Stimulated activated effector memory CD8-positive, alpha-beta T cell treated with anti-CD3 and anti-CD28 coated beads, Interleukin-12 subunit alpha, Interleukin-12 subunit beta, amount 100 ng/mL, for 72 hours (primary cell): ENCODE measurements at regions not wholly inside any gene's neighbourhood (a gene's known extent, or its start where the extent isn't known, plus 50 kb on each side); places are given as distances from the start of the nearest gene placed in this dataset.
"Not testable (repeated sequence)": the region's sequence is repeated elsewhere in the genome, so short reads cannot be mapped to it uniquely, and the experiment has no call there.

ENCODE experiments used
- ATAC-seq: fragments of 150-1000 bp; cut with Tn5 transposase; 2 replicates; pipeline ENCODE4 v1.10.0; 2021
- DNase-seq, 2 donors: peaks; one replicate each; pipeline ENCODE4 v3.0.0; 2021 to 2022; ENCODE audit warnings: low spot score in 2 of 2
- H3K27ac Mint-ChIP-seq: one replicate; pipeline ENCODE4 v1.8.0; 2022; ENCODE audit warnings: mild to moderate bottlenecking, mixed read lengths
- H3K36me3 Mint-ChIP-seq: one replicate; pipeline ENCODE4 v1.8.0; 2022; ENCODE audit warnings: mild to moderate bottlenecking, mixed read lengths
- H3K4me1 Mint-ChIP-seq: one replicate; pipeline ENCODE4 v1.8.0; 2022; ENCODE audit warnings: mixed read lengths
- H3K4me3 Mint-ChIP-seq: one replicate; pipeline ENCODE4 v1.8.0; 2022; ENCODE audit warnings: mild to moderate bottlenecking, mixed read lengths
- H3K9me3 Mint-ChIP-seq: one replicate; pipeline ENCODE4 v1.8.0; 2022; ENCODE audit warnings: mixed read lengths

DNA sequence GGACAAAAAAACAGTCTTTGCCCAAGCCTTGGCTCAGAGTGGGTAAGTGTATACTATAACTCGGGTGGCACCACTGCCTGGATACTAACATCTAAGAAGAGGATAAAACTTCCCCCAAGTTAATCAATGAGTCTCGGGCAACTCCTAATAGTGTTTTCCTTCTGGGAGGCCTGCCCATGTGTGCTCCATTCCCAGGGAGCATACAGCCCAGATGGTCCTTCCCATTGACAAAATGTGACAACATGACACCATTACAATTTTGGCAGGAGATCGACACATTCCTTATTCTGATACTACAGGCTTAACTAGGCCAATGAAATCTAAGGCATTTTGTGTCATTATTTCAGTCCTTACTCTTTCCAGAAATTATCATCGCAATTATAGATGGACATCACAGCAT, 52.7 kb upstream of the CRIM1 start:
- DNase-seq, result no peak
- Mint-ChIP-seq H3K27ac (no peak overlapping the region), H3K4me1 (peaks cover 6% of the 10 kb centered on the region), H3K36me3 (no peaks in the 10 kb centered on the region), H3K4me3 (no peak overlapping the region), H3K9me3 (no peaks in the 10 kb centered on the region)
- ATAC-seq, result no peak

DNA sequence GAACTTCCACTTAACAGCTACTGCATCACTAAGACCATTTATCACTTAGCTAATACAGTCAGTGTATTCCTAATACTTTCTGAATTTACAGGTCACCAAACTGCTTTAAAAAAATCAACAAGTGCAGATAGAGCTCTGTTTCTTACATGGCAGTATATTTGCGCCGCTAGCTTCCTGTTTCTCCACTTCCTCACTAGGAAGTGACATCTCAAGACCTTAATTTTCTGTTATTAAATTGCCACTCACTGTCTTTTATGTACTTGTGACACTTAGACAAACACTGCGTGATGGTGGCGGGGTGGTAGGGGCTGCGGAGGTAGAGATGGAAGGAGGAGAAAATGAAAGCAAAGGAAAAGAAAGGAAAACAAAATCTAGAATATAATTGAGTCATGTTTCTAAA, 53.7 kb upstream of the CRIM1 start:
- Mint-ChIP-seq H3K27ac (no peak overlapping the region), H3K4me1 (peaks cover 6% of the 10 kb centered on the region), H3K9me3 (no peaks in the 10 kb centered on the region), H3K36me3 (no peaks in the 10 kb centered on the region), H3K4me3 (no peak overlapping the region)
- DNase-seq, result no peak
- no peak for ATAC-seq

DNA sequence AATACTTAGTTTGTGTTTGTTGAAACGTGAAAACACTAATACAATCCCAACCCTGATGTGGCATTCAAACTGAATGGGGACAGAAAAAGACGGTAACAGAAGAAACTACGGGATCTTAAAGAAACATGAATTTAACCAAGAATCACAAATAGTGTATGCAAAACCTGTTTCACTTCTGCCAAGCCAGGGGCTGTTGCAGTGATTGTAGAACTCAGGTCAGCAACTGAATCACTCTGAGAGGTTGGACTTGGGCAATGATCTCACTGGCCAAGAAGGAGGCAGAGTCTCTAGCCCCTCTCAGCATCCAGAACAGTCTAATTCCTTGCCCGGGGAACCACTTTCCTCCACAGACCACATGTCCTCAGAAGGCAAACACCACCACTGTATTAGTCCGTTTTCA, 54.9 kb upstream of the CRIM1 start:
- no peak for ATAC-seq
- no peaks in the 10 kb centered on the region for H3K9me3 Mint-ChIP-seq
- H3K4me3 Mint-ChIP-seq, result no peak overlapping the region
- H3K27ac Mint-ChIP-seq, result no peak overlapping the region
- peaks cover 12% of the 10 kb centered on the region for H3K4me1 Mint-ChIP-seq
- H3K36me3 Mint-ChIP-seq, result no peaks in the 10 kb centered on the region
- DNase-seq, result no peak

DNA sequence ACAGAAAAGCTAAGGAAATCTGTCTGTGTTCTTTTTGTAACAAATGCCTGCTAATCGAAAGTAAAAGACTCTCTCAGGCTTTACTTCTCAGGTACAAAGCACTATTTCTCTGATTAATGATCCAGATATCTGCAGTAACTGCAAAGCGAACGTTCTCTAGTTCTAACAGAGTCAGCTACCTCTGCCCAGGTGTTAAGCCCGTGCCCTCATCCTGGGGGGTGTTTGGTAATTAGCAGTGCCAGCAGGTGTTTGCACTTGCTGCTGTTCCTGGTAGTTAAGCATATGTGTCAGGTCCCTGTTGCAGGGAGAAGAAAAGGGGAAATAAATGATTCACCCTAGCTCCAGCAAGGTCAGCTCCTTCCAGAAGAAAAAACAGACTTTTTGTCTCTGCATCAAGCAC, 58.8 kb upstream of the CRIM1 start:
- no peak for DNase-seq
- ATAC-seq, result no peak
- peaks cover 20% of the 10 kb centered on the region for H3K4me1 Mint-ChIP-seq
- no peak overlapping the region for H3K27ac Mint-ChIP-seq
- no peaks in the 10 kb centered on the region for H3K9me3 Mint-ChIP-seq
- no peak overlapping the region for H3K4me3 Mint-ChIP-seq
- H3K36me3 Mint-ChIP-seq, result no peaks in the 10 kb centered on the region

DNA sequence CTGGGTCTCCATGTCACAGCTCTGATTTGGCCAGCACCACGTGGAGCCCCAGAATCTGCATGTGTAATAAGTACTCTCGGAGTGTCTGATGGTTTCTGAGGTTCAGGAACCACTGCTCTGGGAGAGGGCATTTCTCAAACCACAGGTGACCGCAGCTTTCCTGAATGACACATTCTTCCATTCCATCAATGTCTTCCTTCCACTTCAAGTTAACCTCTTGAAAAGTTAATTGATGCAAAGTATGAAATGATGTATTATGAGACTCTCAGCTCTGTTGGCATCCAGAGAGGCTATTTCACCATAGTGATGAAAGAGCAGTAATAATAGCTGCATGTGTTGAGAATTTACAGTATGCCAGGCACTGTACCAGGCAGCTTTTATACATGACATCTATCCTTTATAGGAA, 61.3 kb upstream of the CRIM1 start:
- no peak for DNase-seq
- Mint-ChIP-seq H3K4me3 (no peak overlapping the region), H3K27ac (no peak overlapping the region), H3K4me1 (peaks cover 19% of the 10 kb centered on the region), H3K36me3 (no peaks in the 10 kb centered on the region), H3K9me3 (no peaks in the 10 kb centered on the region)
- ATAC-seq, result peak; percentile 85

DNA sequence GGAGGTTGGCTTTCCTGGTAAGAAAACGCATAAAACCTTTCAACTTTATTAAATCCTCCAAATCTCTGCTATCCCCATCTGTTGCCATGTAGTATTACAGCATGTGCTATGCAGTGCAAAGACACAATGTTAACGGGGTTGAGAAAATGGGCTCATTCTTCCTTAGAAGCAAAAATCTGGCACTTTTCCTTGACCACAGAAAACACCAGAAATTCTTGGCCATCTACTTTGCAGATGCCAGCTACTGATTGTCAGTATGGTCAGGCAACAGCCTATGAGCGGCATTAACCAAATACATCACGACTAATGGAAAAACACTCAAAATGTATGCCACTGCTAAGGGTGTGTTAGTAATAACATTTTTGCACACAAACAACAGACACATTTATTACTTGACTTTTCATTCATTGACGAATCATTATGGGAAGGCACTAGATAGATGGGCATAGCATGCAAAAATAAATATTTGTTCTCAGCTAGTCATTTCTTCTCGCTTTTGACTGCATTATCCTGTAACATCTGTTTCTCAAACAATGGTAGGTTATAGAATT, 65.2 kb upstream of the CRIM1 start:
- DNase-seq (no peak), ATAC-seq (no peak)
- no peaks in the 10 kb centered on the region for H3K36me3 Mint-ChIP-seq

DNA sequence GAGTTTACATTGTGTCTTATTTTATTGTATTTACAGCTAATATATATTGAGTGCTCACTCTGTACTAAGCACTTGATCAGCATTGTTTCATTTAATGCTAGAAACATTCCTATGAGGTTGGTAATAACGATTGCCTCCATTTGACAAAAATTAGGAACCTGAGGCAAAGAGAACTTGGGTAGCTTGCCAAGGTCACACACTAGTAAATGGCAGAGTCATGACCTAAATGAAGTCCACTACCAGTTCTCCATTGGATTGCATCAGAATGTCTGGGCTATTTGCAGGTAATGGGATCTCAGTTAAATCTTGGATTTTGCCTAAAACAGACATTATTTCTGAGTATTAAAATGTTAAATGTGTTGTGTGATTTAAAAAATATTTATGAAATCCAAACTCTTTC, 65.8 kb upstream of the CRIM1 start:
- no peak for DNase-seq
- H3K4me1 Mint-ChIP-seq, result peaks cover 34% of the 10 kb centered on the region
- H3K27ac Mint-ChIP-seq, result no peak overlapping the region
- no peak overlapping the region for H3K4me3 Mint-ChIP-seq
- no peak for ATAC-seq
- peaks cover 6% of the 10 kb centered on the region for H3K9me3 Mint-ChIP-seq
- no peaks in the 10 kb centered on the region for H3K36me3 Mint-ChIP-seq

More for the DNA sequence above, 65.2 kb upstream of the CRIM1 start:
- no peak overlapping the region for H3K27ac Mint-ChIP-seq
- peaks cover 34% of the 10 kb centered on the region for H3K4me1 Mint-ChIP-seq
- no peak overlapping the region for H3K4me3 Mint-ChIP-seq
- H3K9me3 Mint-ChIP-seq, result peaks cover 5% of the 10 kb centered on the region

DNA sequence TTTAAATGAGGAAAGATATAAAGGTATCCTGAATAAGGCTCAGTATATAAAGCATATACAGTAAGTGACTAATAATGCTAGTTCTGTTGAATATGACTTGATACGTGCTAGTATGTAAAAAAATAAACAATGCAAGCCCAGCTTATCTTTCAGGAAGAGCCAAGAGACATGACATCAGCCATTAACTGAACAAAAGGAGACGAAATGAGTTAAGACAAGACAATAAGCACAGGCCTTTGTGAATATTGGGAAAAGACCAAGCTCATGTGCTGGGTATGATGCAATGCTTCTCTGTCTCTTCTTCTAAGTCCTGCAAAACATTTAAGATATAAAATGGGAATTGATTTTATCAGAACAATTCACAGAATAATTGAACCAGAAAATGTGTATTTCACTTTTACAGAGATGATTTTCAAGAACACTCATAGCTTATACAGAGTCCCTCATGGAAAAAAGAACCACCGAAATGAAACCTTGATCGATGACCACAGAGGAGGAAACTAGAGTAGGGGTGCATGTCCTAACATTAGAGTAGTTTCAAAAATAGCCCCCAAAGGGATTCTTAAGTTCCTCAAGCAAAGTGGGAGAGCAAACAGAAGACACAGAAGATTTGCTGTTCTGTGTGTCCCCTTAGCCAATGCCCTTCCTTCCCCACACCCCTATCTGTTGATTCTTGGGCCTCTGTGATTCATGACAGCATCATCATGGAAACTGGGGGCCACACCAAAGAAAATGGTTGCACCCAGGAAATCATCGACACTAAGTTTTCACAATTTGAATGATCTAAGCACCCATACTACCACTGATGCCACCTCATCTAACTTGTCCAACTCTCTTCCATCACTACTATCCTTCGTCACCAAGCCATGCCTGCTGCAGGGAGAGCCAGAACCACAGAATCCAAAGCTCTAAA, 68.0 kb upstream of the CRIM1 start:
- no peaks in the 10 kb centered on the region for H3K36me3 Mint-ChIP-seq
- peak overlapping the region; percentile 7 for H3K4me3 Mint-ChIP-seq
- H3K27ac Mint-ChIP-seq, result peak overlapping the region; percentile 78
- ATAC-seq (peak; percentile 94), DNase-seq (no peak)
- H3K4me1 Mint-ChIP-seq, result peaks cover 21% of the 10 kb centered on the region
- H3K9me3 Mint-ChIP-seq, result peaks cover 6% of the 10 kb centered on the region

DNA sequence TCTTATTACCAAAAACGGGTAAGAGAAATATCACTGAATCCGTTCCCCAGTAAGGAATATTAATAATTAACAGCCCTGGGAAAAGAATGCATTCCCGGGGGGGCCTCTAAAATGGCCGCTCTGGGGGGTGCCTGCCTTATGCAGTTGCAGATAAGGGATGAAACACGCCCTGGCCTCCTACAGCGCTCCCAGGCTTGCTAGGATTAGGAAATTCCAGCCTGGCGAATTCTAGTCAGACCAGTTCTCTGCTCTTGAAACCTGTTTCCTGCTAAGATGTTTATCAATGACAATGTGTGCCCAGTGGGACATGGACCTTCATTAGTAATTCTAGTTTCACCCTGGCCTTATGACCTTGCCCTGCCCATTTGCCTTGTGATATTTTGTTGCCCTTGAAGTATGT, 76.1 kb upstream of the CRIM1 start:
- not testable (repeated sequence) for H3K4me3 Mint-ChIP-seq, DNase-seq

DNA sequence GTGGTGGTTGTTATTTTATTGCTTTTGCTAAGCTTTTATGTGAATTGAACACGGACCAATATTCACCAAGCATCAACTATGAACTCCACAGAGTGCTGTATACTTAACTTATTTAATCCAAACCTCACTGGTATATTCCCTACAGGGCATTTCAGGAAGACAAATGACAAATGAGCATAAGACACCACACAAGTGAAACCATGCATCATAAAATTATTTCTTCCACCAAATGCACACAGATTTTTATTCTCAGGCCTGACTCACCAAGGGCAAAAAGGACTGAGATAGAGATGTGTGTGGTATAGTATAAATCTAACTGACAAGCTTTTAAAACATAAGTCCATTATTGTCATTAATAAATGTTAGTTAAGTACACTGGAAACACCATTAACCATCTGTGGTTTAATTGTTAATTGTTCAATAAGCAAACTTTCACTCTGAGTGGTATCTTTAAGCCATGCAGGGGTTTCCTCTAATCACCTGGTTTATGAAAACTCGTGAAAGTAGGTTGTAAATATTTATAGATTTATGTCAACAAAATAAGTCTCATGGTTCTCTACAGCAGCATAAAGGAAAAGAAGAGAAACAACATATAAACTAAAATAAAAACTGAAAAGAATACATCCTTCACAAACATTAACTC, 77.6 kb upstream of the CRIM1 start:
- DNase-seq, result no peak
- H3K4me1 Mint-ChIP-seq, result no peaks in the 10 kb centered on the region
- no peak overlapping the region for H3K27ac Mint-ChIP-seq
- no peak overlapping the region for H3K4me3 Mint-ChIP-seq
- ATAC-seq, result peak; percentile 69
- no peaks in the 10 kb centered on the region for H3K36me3 Mint-ChIP-seq
- H3K9me3 Mint-ChIP-seq, result peaks cover 13% of the 10 kb centered on the region

More for the DNA sequence above, 76.1 kb upstream of the CRIM1 start:
- not testable (repeated sequence) for H3K4me1 Mint-ChIP-seq, H3K27ac Mint-ChIP-seq, ATAC-seq, H3K36me3 Mint-ChIP-seq
- peaks cover 13% of the 10 kb centered on the region for H3K9me3 Mint-ChIP-seq

DNA sequence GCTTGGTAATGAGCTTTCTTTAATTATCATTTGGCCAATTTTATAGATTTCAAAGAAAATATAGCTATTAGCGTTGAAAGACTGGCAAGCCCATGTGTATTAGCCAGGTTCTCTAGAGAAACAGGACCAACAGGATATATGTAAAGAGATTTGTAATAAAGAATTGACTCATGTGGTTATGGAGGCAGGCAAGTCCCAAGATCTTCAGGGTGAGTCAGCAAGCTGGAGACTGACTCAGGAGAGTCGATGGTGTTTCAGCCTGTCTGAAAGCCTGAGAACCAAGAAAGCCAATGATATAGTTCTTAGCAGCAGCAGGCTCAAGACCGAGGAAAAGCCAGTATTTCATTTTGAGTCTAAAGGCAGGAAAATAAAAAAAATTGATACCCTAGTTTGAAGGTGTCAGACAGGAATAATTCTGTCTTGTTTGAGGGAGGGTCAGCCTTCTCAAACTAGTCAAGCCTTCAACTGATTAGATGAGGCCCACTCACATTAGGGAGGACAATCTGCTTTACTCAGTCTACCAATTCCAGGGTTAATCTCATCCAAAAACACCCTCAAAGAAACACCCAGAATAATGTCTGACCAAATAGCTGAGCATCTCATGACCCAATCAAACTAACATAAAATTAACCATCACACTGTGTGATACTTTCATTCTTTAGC, 78.3 kb upstream of the CRIM1 start:
- H3K27ac Mint-ChIP-seq, result peak overlapping the region; percentile 33
- ATAC-seq, result peak; percentile 99

DNA sequence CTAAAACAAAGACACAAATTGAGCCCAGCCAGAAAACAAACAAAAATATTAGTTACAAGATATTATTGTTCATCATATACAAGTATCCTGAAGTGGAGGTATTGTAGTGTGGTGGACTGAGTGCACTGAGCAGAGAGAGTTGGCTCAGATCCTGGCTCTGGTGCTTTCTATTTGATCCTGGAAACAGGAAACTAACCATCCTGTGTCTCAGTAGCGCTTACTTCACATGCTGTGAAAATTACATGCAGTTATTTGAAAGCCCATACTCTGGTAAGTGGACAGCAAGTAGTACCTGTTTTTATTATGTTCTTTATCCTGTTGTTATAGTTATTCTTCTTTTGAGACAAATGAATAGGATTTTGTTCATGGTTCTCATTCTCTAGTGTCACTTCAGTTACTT, 84.3 kb upstream of the CRIM1 start:
- Mint-ChIP-seq H3K4me3 (no peak overlapping the region), H3K9me3 (peaks cover 11% of the 10 kb centered on the region), H3K36me3 (no peaks in the 10 kb centered on the region), H3K27ac (no peak overlapping the region), H3K4me1 (peaks cover 7% of the 10 kb centered on the region)
- ATAC-seq (no peak), DNase-seq (no peak)

More for the DNA sequence above, 78.3 kb upstream of the CRIM1 start:
- Mint-ChIP-seq H3K9me3 (peaks cover 13% of the 10 kb centered on the region), H3K4me3 (no peak overlapping the region), H3K36me3 (no peaks in the 10 kb centered on the region), H3K4me1 (no peaks in the 10 kb centered on the region)
- no peak for DNase-seq

DNA sequence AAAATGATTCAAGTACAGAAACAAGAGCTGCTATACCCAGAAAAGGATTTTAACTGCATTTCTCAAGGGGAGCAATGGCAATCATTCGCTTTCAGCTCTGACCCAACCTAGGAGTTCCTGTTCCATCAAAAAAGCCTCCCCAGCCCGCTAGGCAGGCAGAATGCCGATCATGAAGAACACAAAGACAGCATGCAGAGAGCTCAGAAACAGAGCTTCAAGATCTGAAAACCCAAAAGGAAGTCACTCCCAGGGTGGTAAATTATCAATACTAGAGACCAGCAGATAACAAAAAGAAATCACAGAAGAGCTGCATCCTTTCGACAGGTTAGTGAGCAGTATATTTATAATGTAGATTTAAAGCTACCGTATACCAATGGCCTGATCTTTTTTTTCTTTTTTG, 84.8 kb upstream of the CRIM1 start:
- DNase-seq (no peak), ATAC-seq (no peak)
- H3K9me3 Mint-ChIP-seq, result peaks cover 11% of the 10 kb centered on the region
- H3K27ac Mint-ChIP-seq, result no peak overlapping the region
- H3K4me3 Mint-ChIP-seq, result no peak overlapping the region
- H3K4me1 Mint-ChIP-seq, result peaks cover 9% of the 10 kb centered on the region
- H3K36me3 Mint-ChIP-seq, result no peaks in the 10 kb centered on the region

DNA sequence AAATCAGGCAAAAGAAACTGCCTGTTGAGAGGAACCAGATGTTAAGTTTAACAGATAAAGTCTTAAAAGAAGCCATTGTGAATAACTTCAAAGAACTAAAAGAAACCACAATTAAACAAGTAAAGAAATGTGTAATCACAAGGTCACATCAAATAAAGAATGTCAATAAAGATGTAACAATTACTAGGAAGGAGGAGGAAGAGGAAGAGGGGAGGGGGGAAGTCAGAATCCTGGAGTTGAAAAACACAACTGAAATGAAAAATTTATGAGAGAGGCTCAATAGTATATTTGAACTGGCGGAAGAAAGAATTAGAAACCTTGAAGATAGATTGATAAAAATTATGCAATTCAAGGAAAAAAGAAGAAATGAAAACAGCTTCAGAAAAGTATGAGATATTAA, 88.4 kb upstream of the CRIM1 start:
- Mint-ChIP-seq H3K4me3 (no peak overlapping the region), H3K9me3 (peaks cover 11% of the 10 kb centered on the region), H3K27ac (no peak overlapping the region), H3K36me3 (no peaks in the 10 kb centered on the region), H3K4me1 (peaks cover 9% of the 10 kb centered on the region)
- DNase-seq (no peak), ATAC-seq (no peak)

DNA sequence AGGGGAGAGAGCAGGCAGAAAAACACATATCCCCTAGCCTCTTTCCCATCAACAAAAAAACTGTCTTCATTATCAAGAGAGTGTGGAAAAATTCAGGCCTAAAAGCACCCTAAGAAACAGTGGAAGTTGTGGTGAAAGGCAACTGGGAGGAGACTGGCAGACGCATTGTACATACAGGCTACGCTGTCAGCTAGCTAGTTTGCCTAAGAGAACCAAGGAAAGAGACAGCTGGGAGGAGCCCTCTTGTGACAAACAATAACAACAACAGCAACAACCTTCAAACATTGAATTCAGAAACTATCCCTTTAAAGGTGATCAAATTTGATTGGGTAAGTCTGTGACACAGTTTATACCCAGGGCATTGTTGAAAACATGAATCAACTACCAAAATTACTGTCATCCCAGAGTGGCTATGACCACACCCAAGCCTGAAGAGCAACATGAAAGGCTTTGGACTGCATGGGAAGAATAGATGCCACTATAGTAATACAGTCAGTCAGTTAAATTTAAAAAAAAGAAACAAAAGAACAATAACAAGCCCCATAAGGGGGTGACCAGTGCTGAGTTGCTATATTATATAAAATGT, 88.9 kb upstream of the CRIM1 start:
- H3K4me3 Mint-ChIP-seq, result no peak overlapping the region

More for the DNA sequence above, 88.9 kb upstream of the CRIM1 start:
- Mint-ChIP-seq H3K36me3 (no peaks in the 10 kb centered on the region), H3K27ac (peak overlapping the region; percentile 13), H3K4me1 (peaks cover 9% of the 10 kb centered on the region), H3K9me3 (peaks cover 11% of the 10 kb centered on the region)
- DNase-seq (no peak), ATAC-seq (peak; percentile 67)
